CD4-positive, alpha-beta T cell treated with Interleukin-1 beta for 1 hour (primary cell): ENCODE measurements at regions not wholly inside any gene's neighbourhood (a gene's known extent, or its start where the extent isn't known, plus 50 kb on each side); places are given as distances from the start of the nearest gene placed in this dataset.

Experiments used
- DNase-seq, 2 donors: peaks; one replicate each; pipeline ENCODE4 v3.0.0-alpha.2; 2020 to 2022

- DNase-seq: no peak
Measured at GRCh38 chr16:72311426-72311825, 139.5 kb upstream of the PMFBP1 start.

GRCh38 chr16:72309001-72309400, 137.0 kb upstream of the PMFBP1 start:
- DNase-seq: no peak

GRCh38 chr16:72308396-72308795, 136.4 kb upstream of the PMFBP1 start:
- no peak for DNase-seq

DNA sequence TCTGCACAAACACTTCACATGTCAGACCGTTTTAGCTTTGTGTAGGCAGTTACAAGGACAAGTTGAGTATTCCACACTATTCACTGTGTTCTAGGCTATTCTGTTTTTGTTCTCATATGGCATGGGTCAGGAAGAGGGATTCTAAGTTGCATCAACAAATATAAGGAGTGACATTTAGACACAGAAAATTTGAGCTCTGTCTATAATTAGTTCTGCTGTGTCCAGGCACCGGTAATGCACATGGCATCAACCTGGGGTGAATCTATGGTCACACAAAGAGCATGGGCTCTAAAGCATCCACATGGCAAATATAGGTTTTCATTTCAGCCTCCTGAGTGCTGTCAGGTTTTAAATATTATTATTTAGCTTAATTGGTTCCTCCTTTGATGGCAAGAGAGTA, 130.4 kb upstream of the PMFBP1 start:
- no peak for DNase-seq

DNA sequence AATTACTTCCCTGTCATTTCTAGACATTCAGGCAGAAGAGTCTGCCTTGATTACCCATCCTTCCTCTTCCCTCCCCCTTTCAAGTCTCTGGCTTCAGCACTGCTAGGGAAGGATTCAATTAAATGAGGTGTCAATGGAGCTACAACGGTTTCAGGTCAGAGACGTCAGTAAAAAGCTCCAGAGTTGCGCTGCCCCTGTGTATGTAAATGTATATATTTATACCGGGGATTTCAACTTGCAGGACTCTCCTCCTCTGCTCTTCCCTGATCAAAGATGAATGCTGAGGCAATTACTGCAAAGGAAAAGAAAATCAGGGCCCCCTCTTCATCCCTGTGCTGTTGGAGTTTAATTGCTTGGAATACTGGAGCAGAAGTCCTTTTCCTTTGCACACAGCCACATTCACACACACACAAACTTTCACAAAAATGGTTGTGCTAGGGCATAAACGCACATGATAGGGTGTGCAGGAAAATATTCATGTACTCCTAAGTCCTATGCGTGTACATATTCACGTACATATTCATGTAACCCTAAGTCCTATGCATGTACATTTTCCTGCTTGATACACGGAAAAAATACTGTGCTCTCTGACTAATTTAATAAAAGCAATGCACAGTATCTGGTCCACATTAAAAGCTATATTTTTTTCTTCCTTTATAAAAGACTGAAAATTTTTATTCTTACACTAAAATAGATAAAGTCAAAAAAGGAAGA, 129.7 kb upstream of the PMFBP1 start:
- DNase-seq: no peak

DNA sequence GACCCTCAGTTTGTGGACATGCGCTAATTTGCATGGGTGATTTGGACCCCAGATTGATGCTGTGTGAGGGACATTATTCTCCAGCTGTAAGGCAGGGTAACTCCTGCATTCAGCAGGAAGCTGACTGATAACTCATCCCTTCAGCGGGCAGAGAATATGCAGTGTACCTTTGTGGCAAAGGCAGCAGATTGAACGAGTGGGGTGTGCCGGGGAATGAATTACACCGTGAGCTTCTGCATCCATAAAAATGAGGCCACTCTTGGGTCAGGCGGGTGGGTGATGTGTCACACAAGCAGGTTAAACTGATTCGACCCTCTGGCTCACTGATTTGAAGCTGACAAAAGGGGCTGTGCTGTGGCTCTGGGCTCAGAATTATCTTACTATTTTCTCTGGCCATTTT, 128.9 kb upstream of the PMFBP1 start:
- DNase-seq: no peak

- DNase-seq: no peak
Measured at GRCh38 chr16:72299684-72300243, 127.8 kb upstream of the PMFBP1 start.

DNA sequence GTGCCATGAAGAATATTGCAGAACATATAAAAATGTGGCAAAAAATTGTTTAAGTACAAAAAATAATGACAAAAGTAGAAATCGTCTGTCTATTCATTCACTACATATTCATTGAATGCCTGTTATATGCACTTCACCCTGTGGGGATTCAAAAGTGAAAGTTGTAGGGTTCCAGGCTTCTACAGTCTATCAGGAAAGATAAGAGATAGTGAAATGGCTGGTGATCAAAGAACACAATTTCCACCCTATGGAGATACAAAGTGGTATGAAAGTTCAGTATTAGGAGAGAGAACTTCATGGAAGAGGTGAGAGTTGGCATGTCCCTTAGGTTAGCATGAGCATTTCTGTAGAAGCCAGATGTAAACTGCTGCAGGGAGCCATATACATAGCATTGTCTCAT, 127.0 kb upstream of the PMFBP1 start:
- DNase-seq: no peak

DNA sequence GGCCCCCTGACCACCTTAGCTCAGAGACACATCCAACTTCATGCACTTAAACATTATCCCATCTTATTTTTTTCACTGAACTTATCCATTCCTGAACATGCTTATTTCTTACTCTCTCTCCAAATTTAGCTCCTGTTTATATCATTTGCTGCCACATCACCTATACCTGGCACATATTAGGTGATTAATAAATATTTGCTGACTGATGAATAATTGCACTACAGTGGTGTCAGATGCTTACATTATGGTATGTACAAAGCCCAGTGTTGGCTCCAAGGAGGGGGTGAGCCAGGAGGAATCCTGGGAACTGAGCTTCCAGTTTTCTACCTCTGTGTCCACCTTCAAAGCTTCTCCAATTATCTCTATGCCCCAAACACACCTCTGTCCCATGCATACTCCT, 124.0 kb upstream of the PMFBP1 start:
- DNase-seq: no peak

DNA sequence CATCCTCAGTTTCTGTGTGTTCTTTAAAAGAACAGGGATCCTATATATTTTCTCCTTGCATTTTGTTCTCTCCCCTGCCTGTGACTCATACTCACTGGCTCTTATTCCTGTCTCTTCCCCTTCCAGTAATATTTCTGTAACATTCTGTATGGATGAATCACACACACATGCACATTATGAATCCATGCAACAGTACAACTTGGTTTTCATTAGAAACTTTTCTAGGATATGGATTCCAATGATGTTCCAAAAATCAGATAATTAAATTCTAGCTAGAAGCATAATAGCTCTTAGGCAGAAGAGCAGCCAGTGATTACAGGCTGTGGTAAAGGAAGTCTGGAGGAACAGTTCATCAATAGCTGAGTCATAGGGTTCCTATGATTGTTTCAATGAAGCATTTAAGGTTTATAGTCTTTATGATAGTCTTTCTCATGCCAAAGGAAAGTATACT, 119.6 kb upstream of the PMFBP1 start:
- DNase-seq: no peak

DNA sequence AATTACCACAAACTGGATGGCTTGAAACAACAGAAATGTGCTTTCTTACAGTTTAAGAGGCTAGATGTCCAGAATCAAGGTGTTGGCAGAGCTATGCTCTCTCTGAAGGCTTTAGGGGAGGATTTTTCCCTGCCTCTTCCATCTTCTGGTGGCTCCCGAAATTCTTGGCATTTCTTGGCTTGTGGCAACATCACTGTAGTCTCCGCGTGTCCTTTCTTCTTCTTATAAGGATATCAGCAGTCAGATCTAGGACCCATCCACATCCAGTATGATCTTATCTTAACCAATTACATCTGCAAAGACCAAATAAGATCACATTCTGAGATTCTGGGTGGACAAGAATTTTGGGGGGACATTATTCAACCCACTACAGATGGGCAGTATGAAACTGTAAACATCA, 119.2 kb upstream of the PMFBP1 start:
- DNase-seq: no peak

DNA sequence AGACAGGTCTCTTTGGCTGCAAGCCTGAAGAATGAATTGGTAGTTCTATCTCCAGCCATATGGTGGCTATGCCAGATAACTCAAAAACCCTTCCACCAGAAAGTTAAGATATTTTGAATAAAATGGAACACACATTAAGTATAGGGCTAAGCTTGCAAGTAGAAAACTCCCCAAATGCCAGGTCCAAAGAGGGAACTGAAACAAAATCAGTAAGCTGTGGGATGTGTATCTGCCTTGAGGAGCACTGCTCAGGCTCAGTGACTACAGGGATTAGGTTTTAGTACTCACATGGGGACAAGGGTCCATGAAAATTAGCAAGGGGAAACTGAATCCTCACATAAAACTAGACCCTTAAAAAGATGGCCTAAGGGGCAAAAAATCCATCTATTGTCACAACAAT, 115.7 kb upstream of the PMFBP1 start:
- DNase-seq: no peak

GRCh38 chr16:72286936-72287620, 115.1 kb upstream of the PMFBP1 start:
- no peak for DNase-seq

DNA sequence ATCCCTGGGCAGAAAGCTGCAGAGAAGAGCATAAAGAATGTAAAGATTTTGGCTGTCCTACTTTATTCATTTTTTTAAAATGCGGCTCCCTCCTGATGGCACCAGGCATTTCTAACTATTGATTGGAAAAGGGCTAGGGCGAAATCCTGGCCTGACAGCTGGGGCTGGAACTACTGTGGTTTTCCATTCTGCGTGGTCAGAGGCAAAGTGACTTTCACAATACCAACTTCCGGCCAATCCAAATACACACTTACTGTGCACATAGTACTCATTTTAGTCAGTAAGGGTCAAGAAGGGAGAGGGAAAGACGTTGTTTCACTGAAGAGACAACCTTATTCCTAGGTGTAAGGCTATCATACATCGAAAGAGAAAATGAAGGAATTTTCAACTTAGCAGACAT, 113.8 kb upstream of the PMFBP1 start:
- no peak for DNase-seq

DNA sequence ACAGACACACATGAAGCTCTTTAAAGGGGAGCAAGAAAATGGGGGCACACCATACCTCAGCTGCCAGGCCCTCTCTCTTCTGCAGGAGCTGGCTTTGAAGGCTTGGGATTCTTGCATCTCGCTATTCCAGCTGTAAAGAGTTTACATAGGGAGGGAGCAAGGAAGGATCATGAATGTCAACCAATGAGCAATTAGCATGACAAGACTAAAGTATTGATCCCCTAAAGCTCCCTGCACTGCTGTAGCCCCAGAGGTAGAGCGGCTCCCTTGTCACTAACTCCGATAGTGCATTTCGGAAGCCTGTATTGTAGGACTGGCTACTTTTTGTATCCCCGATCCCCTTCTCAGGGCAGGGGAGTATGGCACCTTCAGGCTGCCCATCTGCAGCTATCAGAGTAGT, 113.4 kb upstream of the PMFBP1 start:
- no peak for DNase-seq

- no peak for DNase-seq
Measured at GRCh38 chr16:72284042-72284789, 112.3 kb upstream of the PMFBP1 start.

- DNase-seq: no peak
Measured at GRCh38 chr16:72282362-72282761, 110.4 kb upstream of the PMFBP1 start.

- DNase-seq: no peak
Measured at GRCh38 chr16:72278301-72278700, 106.3 kb upstream of the PMFBP1 start.

DNA sequence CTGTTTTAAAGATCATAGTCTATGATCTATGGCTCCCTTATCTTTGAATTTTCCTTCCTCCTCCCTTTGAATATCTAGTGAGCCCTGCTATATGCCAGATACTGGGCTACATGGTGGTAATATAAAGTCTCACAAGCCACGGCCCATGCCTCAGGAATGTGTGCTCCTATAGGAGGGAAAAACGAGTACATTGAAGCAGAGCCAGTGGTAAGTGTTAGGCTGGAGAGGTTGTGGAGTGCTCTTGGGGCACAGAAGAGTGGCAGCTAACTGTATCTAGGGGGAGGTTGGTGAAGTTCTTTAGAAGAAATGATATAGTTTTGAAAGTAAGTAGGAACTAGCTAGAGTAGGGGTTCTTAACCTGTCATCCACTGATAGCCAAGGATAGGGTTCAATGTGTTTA, 105.8 kb upstream of the PMFBP1 start:
- no peak for DNase-seq

DNA sequence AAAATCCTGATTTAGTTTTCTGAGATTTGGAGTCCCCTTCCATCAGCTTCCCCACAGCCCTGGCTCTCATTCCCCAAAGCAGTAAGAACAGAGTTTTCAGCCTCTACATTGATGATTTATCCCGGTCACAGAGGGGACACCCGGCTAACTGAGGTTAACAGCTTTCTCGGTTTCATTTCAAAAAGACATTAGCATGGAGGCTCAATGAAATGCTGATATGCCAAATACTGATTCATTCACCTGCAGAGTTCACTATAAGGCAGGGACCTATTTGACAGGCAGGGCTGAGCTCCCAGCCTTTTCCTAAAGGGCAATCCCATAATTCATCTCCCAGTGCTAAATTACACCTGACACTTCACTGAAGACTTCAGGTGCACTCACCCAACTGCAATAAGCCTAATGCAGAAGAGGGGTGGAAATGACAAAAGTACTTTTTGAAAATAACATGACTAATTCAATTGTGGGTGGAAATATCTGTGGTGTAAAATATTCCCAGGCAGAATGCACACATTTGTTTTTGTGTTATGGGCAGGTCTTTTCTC, 99.8 kb upstream of the PMFBP1 start:
- no peak for DNase-seq

GRCh38 chr16:72270531-72270930, 98.6 kb upstream of the PMFBP1 start:
- DNase-seq: no peak

DNA sequence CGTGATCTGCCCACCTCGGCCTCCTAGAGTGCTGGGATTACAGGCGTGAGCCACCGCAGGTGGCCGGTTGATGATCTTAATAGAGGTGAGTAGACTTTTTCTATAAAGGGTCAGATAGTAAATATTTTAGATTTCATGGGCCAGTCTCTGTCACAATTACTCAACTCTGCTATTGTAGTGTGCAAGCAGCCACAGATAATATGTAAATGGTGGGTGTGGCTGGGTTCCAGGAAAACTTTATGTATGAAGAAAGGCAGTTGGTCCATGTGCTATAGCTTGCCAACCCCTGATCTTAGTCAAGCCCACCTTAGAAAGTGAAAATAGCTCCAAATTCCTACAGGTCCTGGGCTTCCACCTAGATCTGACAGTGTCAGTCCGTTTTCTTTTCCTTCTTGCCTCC, 94.9 kb upstream of the PMFBP1 start:
- no peak for DNase-seq

DNA sequence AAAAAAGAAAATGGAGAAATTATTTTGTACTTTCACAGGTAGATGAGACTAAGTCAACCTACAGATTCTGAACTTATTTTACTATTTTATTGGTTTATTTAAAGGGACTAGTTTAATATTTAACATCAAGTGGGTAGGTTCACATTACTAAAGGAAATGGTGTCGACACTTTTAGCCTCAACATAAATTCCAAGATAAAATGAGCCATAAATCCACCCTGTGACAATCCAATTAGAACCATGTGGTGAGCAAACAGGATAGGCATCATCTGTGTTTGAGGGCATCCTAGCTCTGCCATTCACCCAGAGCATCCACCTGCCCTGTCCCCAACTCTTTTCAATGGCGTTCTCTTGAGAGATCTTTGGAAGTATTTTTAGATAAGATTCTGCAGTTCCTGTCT, 92.8 kb upstream of the PMFBP1 start:
- no peak for DNase-seq
